Activated CD4-positive, alpha-beta memory T cell treated with anti-CD3 and anti-CD28 coated beads for 36 hours (primary cell): ENCODE measurements at regions not wholly inside any gene's neighbourhood (a gene's known extent, or its start where the extent isn't known, plus 50 kb on each side); places are given as distances from the start of the nearest gene placed in this dataset.
"Not testable (repeated sequence)": the region's sequence is repeated elsewhere in the genome, so short reads cannot be mapped to it uniquely, and the experiment has no call there.

ENCODE experiments used
- CTCF ChIA-PET: fragments of 350-600 bp; sonication (Branson Sonifier 250); formaldehyde crosslinking; loops from one replicate; lab custom pipeline; 2021; ENCODE audit warnings: antibody characterized with exemption, inconsistent platforms; lab: Charles Lee
- POLR2A ChIA-PET: fragments of 350-600 bp; sonication (Branson Sonifier 250); formaldehyde crosslinking; loops from one replicate; lab custom pipeline; 2021; ENCODE audit warnings: antibody characterized with exemption; lab: Charles Lee
- DNase-seq: peaks from one replicate; pipeline ENCODE4 v3.0.0-alpha.2; 2020
- H3K27ac Mint-ChIP-seq: one replicate; pipeline ENCODE4 v1.8.0; 2021; ENCODE audit warnings: mixed read lengths
- H3K27me3 Mint-ChIP-seq: one replicate; pipeline ENCODE4 v1.8.0; 2021; ENCODE audit warnings: mixed read lengths
- H3K36me3 Mint-ChIP-seq: one replicate; pipeline ENCODE4 v1.8.0; 2021; ENCODE audit warnings: mixed read lengths
- H3K4me1 Mint-ChIP-seq: one replicate; pipeline ENCODE4 v1.8.0; 2021; ENCODE audit warnings: low read depth, mixed read lengths
- H3K4me3 Mint-ChIP-seq: one replicate; pipeline ENCODE4 v1.8.0; 2021; ENCODE audit warnings: mild to moderate bottlenecking, mixed read lengths
- H3K9me3 Mint-ChIP-seq: one replicate; pipeline ENCODE4 v1.8.0; 2021; ENCODE audit warnings: mixed read lengths
- intact Hi-C: fragments of 100-400 bp; cut with micrococcal nuclease; formaldehyde crosslinking; loops from one replicate; pipeline ENCODE4 v1.15.1; 2023

GRCh38 chr6:142645663-142646062 is 299.3 kb downstream of the HIVEP2 start:
- H3K4me3 Mint-ChIP-seq: no peak overlapping the region
- H3K27me3 Mint-ChIP-seq: peaks cover 3% of the 10 kb centered on the region
- no peaks in the 10 kb centered on the region for H3K9me3 Mint-ChIP-seq
- no peaks in the 10 kb centered on the region for H3K4me1 Mint-ChIP-seq
- no peaks in the 10 kb centered on the region for H3K36me3 Mint-ChIP-seq
- DNase-seq: no peak
- CTCF ChIA-PET: no interaction called here
- no peak overlapping the region for H3K27ac Mint-ChIP-seq
- intact Hi-C loops: no loop called here
- POLR2A ChIA-PET: no interaction called here

- Mint-ChIP-seq H3K4me1 (no peaks in the 10 kb centered on the region), H3K9me3 (no peaks in the 10 kb centered on the region), H3K27ac (no peak overlapping the region), H3K27me3 (peaks cover 3% of the 10 kb centered on the region), H3K4me3 (no peak overlapping the region), H3K36me3 (no peaks in the 10 kb centered on the region)
- ChIA-PET CTCF (no interaction called here), POLR2A (no interaction called here)
- intact Hi-C loops: no loop called here
- DNase-seq: no peak
Observed at GRCh38 chr6:142647449-142648035, 297.4 kb downstream of the HIVEP2 start.

GRCh38 chr6:142648036-142648451 is 296.9 kb downstream of the HIVEP2 start:
- peaks cover 3% of the 10 kb centered on the region for H3K27me3 Mint-ChIP-seq
- no peaks in the 10 kb centered on the region for H3K36me3 Mint-ChIP-seq
- H3K9me3 Mint-ChIP-seq: no peaks in the 10 kb centered on the region
- H3K27ac Mint-ChIP-seq: no peak overlapping the region
- H3K4me1 Mint-ChIP-seq: no peaks in the 10 kb centered on the region
- CTCF ChIA-PET: no interaction called here
- DNase-seq: no peak
- intact Hi-C loops: no loop called here
- no peak overlapping the region for H3K4me3 Mint-ChIP-seq
- POLR2A ChIA-PET: no interaction called here

GRCh38 chr6:142648526-142648925 is 296.4 kb downstream of the HIVEP2 start:
- Mint-ChIP-seq H3K27ac (no peak overlapping the region), H3K36me3 (no peaks in the 10 kb centered on the region), H3K9me3 (no peaks in the 10 kb centered on the region), H3K4me1 (no peaks in the 10 kb centered on the region), H3K27me3 (peaks cover 3% of the 10 kb centered on the region), H3K4me3 (no peak overlapping the region)
- DNase-seq: no peak
- intact Hi-C loops: no loop called here
- CTCF ChIA-PET: no interaction called here
- POLR2A ChIA-PET: no interaction called here

GRCh38 chr6:142649438-142650234 is 295.3 kb downstream of the HIVEP2 start:
- H3K9me3 Mint-ChIP-seq, H3K36me3 Mint-ChIP-seq, H3K4me3 Mint-ChIP-seq, H3K27me3 Mint-ChIP-seq, H3K27ac Mint-ChIP-seq, POLR2A ChIA-PET, intact Hi-C loops, H3K4me1 Mint-ChIP-seq, DNase-seq, CTCF ChIA-PET: not testable (repeated sequence)

GRCh38 chr6:142651384-142651783 is 293.6 kb downstream of the HIVEP2 start:
- H3K36me3 Mint-ChIP-seq: no peaks in the 10 kb centered on the region

GRCh38 chr6:142653710-142654420 is 291.1 kb downstream of the HIVEP2 start:
- intact Hi-C loops: no loop called here
- no peaks in the 10 kb centered on the region for H3K9me3 Mint-ChIP-seq
- peaks cover 3% of the 10 kb centered on the region for H3K27me3 Mint-ChIP-seq
- no peaks in the 10 kb centered on the region for H3K4me1 Mint-ChIP-seq
- ChIA-PET POLR2A (no interaction called here), CTCF (no interaction called here)
- DNase-seq: no peak
- H3K27ac Mint-ChIP-seq: no peak overlapping the region
- H3K36me3 Mint-ChIP-seq: no peaks in the 10 kb centered on the region
- H3K4me3 Mint-ChIP-seq: no peak overlapping the region

More at GRCh38 chr6:142651384-142651783, 293.6 kb downstream of the HIVEP2 start:
- ChIA-PET POLR2A (no interaction called here), CTCF (no interaction called here)
- intact Hi-C loops: no loop called here
- no peak overlapping the region for H3K4me3 Mint-ChIP-seq
- no peaks in the 10 kb centered on the region for H3K9me3 Mint-ChIP-seq
- peaks cover 3% of the 10 kb centered on the region for H3K27me3 Mint-ChIP-seq
- H3K4me1 Mint-ChIP-seq: no peaks in the 10 kb centered on the region
- no peak overlapping the region for H3K27ac Mint-ChIP-seq
- no peak for DNase-seq

GRCh38 chr6:142659661-142660060 is 285.3 kb downstream of the HIVEP2 start:
- H3K27ac Mint-ChIP-seq: no peak overlapping the region

GRCh38 chr6:142665393-142665792 is 279.6 kb downstream of the HIVEP2 start:
- POLR2A ChIA-PET: no interaction called here
- no peak overlapping the region for H3K27ac Mint-ChIP-seq
- H3K9me3 Mint-ChIP-seq: peaks cover 19% of the 10 kb centered on the region
- H3K27me3 Mint-ChIP-seq: no peaks in the 10 kb centered on the region
- peaks cover 8% of the 10 kb centered on the region for H3K36me3 Mint-ChIP-seq
- CTCF ChIA-PET: no interaction called here
- intact Hi-C loops: no loop called here
- H3K4me3 Mint-ChIP-seq: no peak overlapping the region
- DNase-seq: no peak
- peaks cover 5% of the 10 kb centered on the region for H3K4me1 Mint-ChIP-seq

More at GRCh38 chr6:142659661-142660060, 285.3 kb downstream of the HIVEP2 start:
- H3K4me1 Mint-ChIP-seq: no peaks in the 10 kb centered on the region
- H3K27me3 Mint-ChIP-seq: peaks cover 3% of the 10 kb centered on the region
- no peak overlapping the region for H3K4me3 Mint-ChIP-seq
- no peak for DNase-seq
- intact Hi-C loops: no loop called here
- CTCF ChIA-PET: no interaction called here
- H3K36me3 Mint-ChIP-seq: peaks cover 8% of the 10 kb centered on the region
- H3K9me3 Mint-ChIP-seq: peaks cover 19% of the 10 kb centered on the region
- POLR2A ChIA-PET: no interaction called here

GRCh38 chr6:142666599-142667185 is 278.3 kb downstream of the HIVEP2 start:
- Mint-ChIP-seq H3K27me3 (no peaks in the 10 kb centered on the region), H3K36me3 (peaks cover 8% of the 10 kb centered on the region), H3K4me1 (peaks cover 5% of the 10 kb centered on the region), H3K4me3 (no peak overlapping the region), H3K27ac (no peak overlapping the region), H3K9me3 (peaks cover 19% of the 10 kb centered on the region)
- CTCF ChIA-PET: no interaction called here
- intact Hi-C loops: no loop called here
- POLR2A ChIA-PET: no interaction called here
- no peak for DNase-seq

- peaks cover 5% of the 10 kb centered on the region for H3K4me1 Mint-ChIP-seq
- POLR2A ChIA-PET: no interaction called here
Observed at GRCh38 chr6:142669471-142670351, 275.3 kb downstream of the HIVEP2 start.

More at GRCh38 chr6:142669471-142670351, 275.3 kb downstream of the HIVEP2 start:
- intact Hi-C loops: no loop called here
- no peaks in the 10 kb centered on the region for H3K9me3 Mint-ChIP-seq
- CTCF ChIA-PET: no interaction called here
- H3K27ac Mint-ChIP-seq: no peak overlapping the region
- DNase-seq: no peak
- no peak overlapping the region for H3K4me3 Mint-ChIP-seq
- H3K27me3 Mint-ChIP-seq: peaks cover 2% of the 10 kb centered on the region
- no peaks in the 10 kb centered on the region for H3K36me3 Mint-ChIP-seq
